Duodenal mucosa (tissue), 2 donors: ENCODE measurements at regions not wholly inside any gene's neighbourhood (a gene's known extent, or its start where the extent isn't known, plus 50 kb on each side); places are given as distances from the start of the nearest gene placed in this dataset.

Source experiments
- H3K27ac ChIP-seq: one replicate; pipeline ENCODE4 v1.7.0; 2013; ENCODE audit warnings: low read depth, low read length
- H3K27me3 ChIP-seq, 2 donors: one replicate each; pipeline ENCODE4 v1.7.0; 2013; ENCODE audit warnings: low read length in 2 of 2, control low read depth in 1 of 2; ENCODE audit not compliant: insufficient read depth in 2 of 2, control insufficient read depth in 1 of 2
- H3K36me3 ChIP-seq, 2 donors: one replicate each; pipeline ENCODE4 v1.7.0; 2013; ENCODE audit warnings: low read length in 2 of 2, control low read depth in 1 of 2; ENCODE audit not compliant: insufficient read depth in 2 of 2, control insufficient read depth in 1 of 2
- H3K4me1 ChIP-seq, 2 donors: one replicate each; pipeline ENCODE4 v1.7.0; 2013; ENCODE audit warnings: low read length in 2 of 2, control low read depth in 1 of 2; ENCODE audit not compliant: insufficient read depth in 2 of 2, control insufficient read depth in 1 of 2
- H3K4me3 ChIP-seq, 2 donors: one replicate each; pipeline ENCODE4 v1.7.0; 2013; ENCODE audit warnings: low read length in 2 of 2, low read depth in 1 of 2
- H3K9ac ChIP-seq, 2 donors: one replicate each; pipeline ENCODE4 v1.7.0; 2013; ENCODE audit warnings: low read length in 2 of 2, low read depth in 1 of 2
- H3K9me3 ChIP-seq, 2 donors: one replicate each; pipeline ENCODE4 v1.7.0; 2013; ENCODE audit warnings: low read length in 2 of 2, control low read depth in 1 of 2; ENCODE audit not compliant: control insufficient read depth in 1 of 2

GRCh38 chr1:239995281-239995680 lies 96.4 kb upstream of the FMN2 start:
- peaks cover 32 to 40% of the 10 kb centered on the region in 2 donors for H3K27me3 ChIP-seq
- H3K9ac ChIP-seq = no peak overlapping the region
- no peaks in the 10 kb centered on the region for H3K36me3 ChIP-seq
- no peaks in the 10 kb centered on the region for H3K4me1 ChIP-seq
- no peaks in the 10 kb centered on the region for H3K9me3 ChIP-seq
- no peak overlapping the region for H3K27ac ChIP-seq
- H3K4me3 ChIP-seq = no peak overlapping the region

- Histone ChIP-seq H3K9ac (no peak overlapping the region), H3K27ac (no peak overlapping the region), H3K4me1 (no peaks in the 10 kb centered on the region), H3K27me3 (peaks cover 32 to 40% of the 10 kb centered on the region in 2 donors), H3K9me3 (no peaks in the 10 kb centered on the region), H3K4me3 (no peak overlapping the region), H3K36me3 (no peaks in the 10 kb centered on the region)
These were observed 94.5 kb upstream of the FMN2 start for GRCh38 chr1:239997160-239997514.

- Histone ChIP-seq H3K27ac (no peak overlapping the region), H3K4me3 (peak overlapping the region in 1 of 2 donors; percentile 32), H3K9me3 (no peaks in the 10 kb centered on the region), H3K9ac (no peak overlapping the region), H3K4me1 (no peaks in the 10 kb centered on the region), H3K36me3 (no peaks in the 10 kb centered on the region), H3K27me3 (peaks cover 32 to 40% of the 10 kb centered on the region in 2 donors)
These were observed 94.0 kb upstream of the FMN2 start for GRCh38 chr1:239997515-239998311.

- no peaks in the 10 kb centered on the region for H3K9me3 ChIP-seq
These were observed 93.4 kb upstream of the FMN2 start for GRCh38 chr1:239998312-239998649.

GRCh38 chr1:239999170-239999569 lies 92.5 kb upstream of the FMN2 start:
- Histone ChIP-seq H3K27me3 (peaks cover 30 to 40% of the 10 kb centered on the region in 2 donors), H3K9ac (no peak overlapping the region), H3K4me3 (no peak overlapping the region), H3K36me3 (no peaks in the 10 kb centered on the region), H3K9me3 (no peaks in the 10 kb centered on the region), H3K4me1 (no peaks in the 10 kb centered on the region), H3K27ac (no peak overlapping the region)

More at GRCh38 chr1:239998312-239998649, 93.4 kb upstream of the FMN2 start:
- Histone ChIP-seq H3K9ac (no peak overlapping the region), H3K4me1 (no peaks in the 10 kb centered on the region), H3K4me3 (peak overlapping the region in 1 of 2 donors; percentile 32), H3K36me3 (no peaks in the 10 kb centered on the region), H3K27ac (no peak overlapping the region), H3K27me3 (peaks cover 32 to 40% of the 10 kb centered on the region in 2 donors)

- Histone ChIP-seq H3K4me1 (no peaks in the 10 kb centered on the region), H3K36me3 (no peaks in the 10 kb centered on the region), H3K27ac (no peak overlapping the region), H3K9me3 (no peaks in the 10 kb centered on the region), H3K4me3 (no peak overlapping the region), H3K27me3 (peaks cover 24 to 40% of the 10 kb centered on the region in 2 donors), H3K9ac (no peak overlapping the region)
These were observed 91.0 kb upstream of the FMN2 start for GRCh38 chr1:240000634-240001033.

GRCh38 chr1:240001177-240001740 lies 90.4 kb upstream of the FMN2 start:
- Histone ChIP-seq H3K27ac (no peak overlapping the region), H3K36me3 (no peaks in the 10 kb centered on the region), H3K4me3 (no peak overlapping the region), H3K9ac (no peak overlapping the region), H3K27me3 (peaks cover 19 to 37% of the 10 kb centered on the region in 2 donors), H3K4me1 (no peaks in the 10 kb centered on the region), H3K9me3 (no peaks in the 10 kb centered on the region)

GRCh38 chr1:240004086-240004749 lies 87.5 kb upstream of the FMN2 start:
- H3K9me3 ChIP-seq = no peaks in the 10 kb centered on the region
- no peaks in the 10 kb centered on the region for H3K4me1 ChIP-seq
- H3K9ac ChIP-seq = no peak overlapping the region
- H3K4me3 ChIP-seq = no peak overlapping the region
- H3K27me3 ChIP-seq = peaks cover 0 to 8% of the 10 kb centered on the region in 2 donors
- no peak overlapping the region for H3K27ac ChIP-seq
- H3K36me3 ChIP-seq = no peaks in the 10 kb centered on the region

GRCh38 chr1:240005997-240006650 lies 85.6 kb upstream of the FMN2 start:
- Histone ChIP-seq H3K4me3 (no peak overlapping the region), H3K27me3 (no peaks in the 10 kb centered on the region), H3K9ac (no peak overlapping the region)

GRCh38 chr1:240008298-240008697 lies 83.4 kb upstream of the FMN2 start:
- Histone ChIP-seq H3K9ac (no peak overlapping the region), H3K27ac (no peak overlapping the region), H3K36me3 (no peaks in the 10 kb centered on the region), H3K4me3 (no peak overlapping the region), H3K4me1 (no peaks in the 10 kb centered on the region), H3K9me3 (no peaks in the 10 kb centered on the region), H3K27me3 (no peaks in the 10 kb centered on the region)

More at GRCh38 chr1:240005997-240006650, 85.6 kb upstream of the FMN2 start:
- no peak overlapping the region for H3K27ac ChIP-seq
- no peaks in the 10 kb centered on the region for H3K4me1 ChIP-seq
- no peaks in the 10 kb centered on the region for H3K9me3 ChIP-seq
- H3K36me3 ChIP-seq = no peaks in the 10 kb centered on the region
